Stimulated activated CD8-positive, alpha-beta memory T cell treated with anti-CD3 and anti-CD28 coated beads, Interleukin-15, amount 100 ng/mL, for 24 hours (primary cell): ENCODE measurements at regions not wholly inside any gene's neighbourhood (a gene's known extent, or its start where the extent isn't known, plus 50 kb on each side); places are given as distances from the start of the nearest gene placed in this dataset.
"Not testable (repeated sequence)": the region's sequence is repeated elsewhere in the genome, so short reads cannot be mapped to it uniquely, and the experiment has no call there.

Experiments used
- DNase-seq: peaks from one replicate; pipeline ENCODE4 v3.0.0-alpha.2; 2020; ENCODE audit warnings: low read depth

DNA sequence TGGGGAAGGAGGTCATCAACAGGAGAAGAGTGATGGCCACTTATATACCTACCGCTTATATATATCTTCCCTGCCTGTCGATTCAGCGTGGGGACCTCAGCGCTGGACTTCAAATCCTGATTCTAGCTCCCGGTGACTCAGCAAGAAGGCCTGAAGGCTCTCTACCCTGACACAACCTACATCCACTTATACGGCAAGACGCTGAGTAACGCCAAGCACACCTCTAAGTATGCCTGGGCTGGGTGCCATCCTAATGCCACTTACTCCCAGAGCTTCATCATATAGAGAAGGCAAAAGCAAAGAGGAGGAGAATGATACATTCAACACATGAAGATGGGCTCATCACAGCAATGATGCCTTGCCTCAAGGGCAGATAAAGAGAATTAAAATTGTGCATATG, 198.3 kb downstream of the CHIC2 start:
- no peak for DNase-seq

- no peak for DNase-seq
These were observed 199.4 kb downstream of the CHIC2 start for GRCh38 chr4:53865054-53865453.

DNA sequence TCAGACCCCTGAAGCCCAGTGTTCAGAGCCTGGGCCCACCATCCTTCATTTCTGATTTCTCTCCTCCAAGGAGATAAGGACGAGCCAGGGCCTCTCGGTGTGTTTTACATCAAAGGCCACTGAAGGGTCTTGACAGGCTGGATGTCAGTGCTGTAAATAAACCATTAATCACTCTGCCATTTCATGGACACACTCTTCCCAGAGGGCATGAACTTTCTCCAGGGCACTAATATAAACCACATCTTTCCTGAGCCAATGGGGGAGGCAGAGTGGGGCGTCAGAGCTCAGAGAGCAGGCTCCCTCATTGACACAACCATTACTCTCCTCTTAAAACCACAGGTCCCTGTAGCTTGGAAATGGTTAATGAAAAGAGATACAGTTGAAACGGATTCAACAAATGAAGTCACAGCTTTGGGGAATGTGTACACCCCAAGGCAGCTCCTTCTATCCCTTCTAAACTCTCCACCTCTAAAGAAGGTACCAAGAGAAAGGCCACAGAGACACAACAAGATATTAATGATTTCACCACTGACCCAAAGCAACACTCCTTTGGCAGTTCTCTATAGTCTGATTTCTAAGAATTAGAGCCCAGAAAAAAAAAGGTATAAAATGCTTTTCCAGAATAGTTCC, 200.6 kb downstream of the CHIC2 start:
- DNase-seq, result no peak

DNA sequence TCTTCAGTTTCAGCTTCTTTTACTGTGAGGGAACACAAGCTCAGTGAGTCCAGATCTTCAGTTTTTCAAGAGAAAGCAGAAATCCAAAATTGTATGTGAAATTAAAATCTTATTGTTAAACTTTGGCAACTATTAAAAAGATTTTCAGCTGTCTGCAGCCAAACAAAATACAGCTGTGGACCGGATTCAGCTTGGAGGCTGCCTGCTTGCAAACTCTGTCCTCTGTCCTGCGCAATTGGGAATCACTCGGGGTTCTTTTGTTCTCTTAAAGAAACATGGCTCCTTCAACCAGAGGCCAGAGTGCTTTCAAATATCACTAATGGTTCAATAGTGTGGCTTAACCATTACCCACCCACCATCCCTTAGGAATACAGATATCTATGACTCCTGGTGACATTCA, 201.2 kb downstream of the CHIC2 start:
- DNase-seq, result no peak

DNA sequence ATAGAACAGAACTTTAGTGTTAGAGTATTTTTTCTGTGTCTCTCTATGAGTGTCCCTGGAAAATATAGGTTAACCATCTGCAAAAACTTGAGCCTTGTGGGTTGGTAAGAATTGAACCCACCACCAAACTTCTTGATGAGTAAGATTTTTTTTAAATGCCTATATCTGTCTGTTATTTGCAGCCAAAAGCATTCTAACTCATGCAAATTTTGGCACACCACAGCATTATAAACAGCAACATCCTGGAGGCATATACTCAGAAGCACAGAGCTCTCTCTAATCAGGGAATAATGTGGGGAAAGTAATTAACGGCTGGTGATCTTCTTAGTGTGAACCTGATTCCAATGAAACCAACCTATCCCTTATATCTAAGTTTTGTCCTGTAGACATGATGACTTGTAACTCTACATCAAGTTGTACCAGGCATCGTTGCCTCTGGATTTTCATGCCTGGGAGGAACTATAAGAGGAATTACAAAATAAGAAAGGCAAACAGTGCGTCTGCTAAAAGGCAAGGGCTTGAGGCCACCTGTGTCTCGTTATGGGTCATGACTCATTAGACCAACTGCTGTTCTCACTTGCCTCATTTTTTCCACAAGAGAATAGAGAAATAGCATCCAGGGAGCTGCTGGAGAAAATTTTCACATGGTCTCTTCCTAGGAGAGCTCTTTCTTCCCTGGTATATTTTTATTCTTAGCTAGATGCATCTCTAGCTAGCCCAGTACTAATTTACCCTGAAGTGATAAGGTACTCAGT, 202.4 kb downstream of the CHIC2 start:
- no peak for DNase-seq

GRCh38 chr4:53859305-53859704, 205.1 kb downstream of the CHIC2 start:
- DNase-seq, result no peak

DNA sequence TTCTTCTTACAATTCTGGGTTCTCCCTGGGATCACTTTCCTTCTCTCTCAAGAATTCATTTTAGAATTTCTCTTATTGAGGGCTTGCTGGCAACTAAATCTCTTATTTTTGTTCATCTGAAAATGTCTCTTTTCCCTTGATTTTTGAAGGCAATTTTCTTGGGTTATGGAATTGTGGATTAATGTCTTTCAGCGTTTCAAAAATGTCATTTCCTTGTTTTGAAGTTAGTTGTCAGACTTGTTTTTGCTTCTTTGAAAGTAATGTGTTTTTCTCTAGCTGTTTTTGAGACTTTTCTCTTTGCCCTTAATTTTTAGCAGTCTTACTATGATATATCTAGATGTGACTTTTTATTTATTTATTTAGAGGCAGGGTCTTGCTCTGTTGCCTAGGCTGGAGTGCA, 205.7 kb downstream of the CHIC2 start:
- no peak for DNase-seq

GRCh38 chr4:53855581-53856250, 208.7 kb downstream of the CHIC2 start:
- no peak for DNase-seq

DNA sequence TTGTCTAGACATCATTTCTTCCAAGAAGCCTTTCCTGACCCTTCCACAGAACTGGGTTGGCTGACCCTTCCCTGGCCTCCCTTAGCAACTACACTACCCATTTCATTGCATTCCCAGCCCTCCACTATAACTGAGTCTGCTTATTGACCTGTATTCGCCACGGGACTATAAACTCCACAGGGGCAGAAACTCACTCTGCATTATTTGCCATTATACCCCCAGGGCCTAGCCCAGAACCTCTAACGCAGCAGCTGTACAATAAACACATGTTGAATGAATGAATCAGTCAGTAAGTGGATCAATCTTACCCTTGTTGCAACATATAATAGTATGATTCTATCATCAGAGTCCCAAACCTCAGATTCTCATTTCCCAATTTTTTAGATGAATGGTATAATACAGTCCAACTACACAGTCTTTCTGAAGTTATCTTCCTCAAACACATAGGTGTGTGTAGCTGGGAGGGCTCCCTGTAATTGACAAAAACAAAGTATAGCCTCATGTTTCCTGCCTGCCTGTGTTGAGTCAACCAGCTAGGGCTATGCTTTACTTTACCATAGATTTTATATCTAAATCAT, 209.3 kb downstream of the CHIC2 start:
- no peak for DNase-seq

- no peak for DNase-seq
These were observed 212.1 kb downstream of the CHIC2 start for GRCh38 chr4:53852343-53852742.

- DNase-seq, result no peak
These were observed 216.4 kb downstream of the CHIC2 start for GRCh38 chr4:53847965-53848364.

GRCh38 chr4:53844551-53844950, 219.9 kb downstream of the CHIC2 start:
- no peak for DNase-seq

GRCh38 chr4:53844133-53844532, 220.3 kb downstream of the CHIC2 start:
- DNase-seq, result no peak

GRCh38 chr4:53841711-53842110, 222.7 kb downstream of the CHIC2 start:
- no peak for DNase-seq

DNA sequence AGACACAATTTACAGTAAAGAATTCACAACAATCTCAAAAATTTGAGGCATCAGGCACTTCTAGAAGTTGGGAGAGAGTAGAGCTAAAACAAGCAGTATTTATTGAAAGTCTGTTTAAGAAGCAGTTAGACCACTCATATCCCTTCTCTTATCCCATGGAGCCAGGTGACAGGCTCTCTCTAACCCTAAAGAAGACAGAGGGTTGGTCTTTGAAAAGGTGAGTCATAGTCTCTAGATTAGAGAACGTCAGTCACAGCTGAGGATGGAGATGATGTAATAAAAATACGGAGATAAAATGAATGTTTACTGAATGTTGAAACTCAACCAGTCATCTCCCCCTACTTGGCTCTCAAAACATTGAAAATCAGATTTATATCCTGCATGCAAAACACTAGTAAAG, 223.8 kb downstream of the CHIC2 start:
- DNase-seq, result no peak

- DNase-seq, result not testable (repeated sequence)
These were observed 231.0 kb downstream of the CHIC2 start for GRCh38 chr4:53833302-53834003.

DNA sequence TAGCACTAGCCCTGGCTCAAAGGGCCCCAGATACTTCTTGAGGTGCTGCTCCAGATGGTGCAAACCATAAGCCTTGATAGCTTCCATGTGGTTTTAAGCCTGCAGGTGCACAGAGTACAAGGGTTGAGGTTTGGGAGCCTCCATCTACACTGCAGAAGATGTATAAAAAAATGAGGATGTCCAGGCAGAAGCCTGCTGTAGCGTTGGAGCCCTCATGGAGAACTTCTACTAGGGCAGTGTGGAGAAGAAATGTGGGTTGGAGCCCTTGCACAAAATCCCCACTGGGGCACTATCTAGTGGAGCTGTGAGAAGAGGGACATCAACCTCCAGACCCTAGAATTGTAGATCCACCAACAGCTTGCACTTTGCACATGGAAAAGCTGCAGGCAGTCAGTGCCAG, 231.9 kb downstream of the CHIC2 start:
- no peak for DNase-seq

DNA sequence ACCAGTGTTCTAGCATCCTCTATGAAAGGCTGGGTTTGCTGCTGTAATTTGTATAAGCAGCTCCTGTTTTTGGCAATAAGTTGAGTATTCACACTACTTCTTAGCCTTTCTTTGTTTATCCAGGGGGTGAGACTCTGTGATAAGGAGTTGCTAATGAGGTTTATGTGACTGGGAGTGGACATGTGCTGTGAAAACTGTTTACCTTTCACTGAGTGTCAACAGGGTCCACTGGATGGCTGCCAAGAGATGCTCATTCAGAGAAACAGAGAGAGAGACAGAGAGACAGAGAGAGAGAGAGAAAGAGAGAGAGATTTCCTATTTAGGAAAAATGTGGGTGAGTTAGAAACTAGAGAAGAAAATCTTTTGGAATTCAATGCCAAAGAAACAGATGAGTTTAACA, 233.9 kb downstream of the CHIC2 start:
- DNase-seq, result no peak

GRCh38 chr4:53821179-53821851, 230.0 kb upstream of the LNX1 start:
- no peak for DNase-seq

GRCh38 chr4:53818104-53818503, 226.8 kb upstream of the LNX1 start:
- DNase-seq, result no peak

GRCh38 chr4:53816561-53816960, 225.3 kb upstream of the LNX1 start:
- DNase-seq, result no peak

GRCh38 chr4:53815281-53815680, 224.0 kb upstream of the LNX1 start:
- no peak for DNase-seq
